ENCODE measurements at regions not wholly inside any gene's neighbourhood (a gene's known extent, or its start where the extent isn't known, plus 50 kb on each side); places are given as distances from the start of the nearest gene placed in this dataset.

GRCh38 chrX:22698151-22698550 lies 301.6 kb upstream of the DDX53 start:
- Histone ChIP-seq H3K4me1 (peaks cover 7% of the 10 kb centered on the region), H3K27me3 (no peaks in the 10 kb centered on the region), H3K4me3 (no peak overlapping the region), H3K9me3 (replicated peaks) (no peaks in the 10 kb centered on the region), H3K27ac (no peak overlapping the region), H3K36me3 (no peaks in the 10 kb centered on the region)
- no peak for DNase-seq

- peak; percentile 53 to 78 for DNase-seq
- Histone ChIP-seq H3K27ac (peak overlapping the region; percentile 37), H3K4me1 (peaks cover 7% of the 10 kb centered on the region), H3K4me3 (no peak overlapping the region), H3K36me3 (no peaks in the 10 kb centered on the region), H3K27me3 (no peaks in the 10 kb centered on the region), H3K9me3 (replicated peaks) (no peaks in the 10 kb centered on the region)
Observed at GRCh38 chrX:22699581-22700091, 300.1 kb upstream of the DDX53 start.

GRCh38 chrX:22712942-22713341 lies 286.8 kb upstream of the DDX53 start:
- Histone ChIP-seq H3K27me3 (no peaks in the 10 kb centered on the region), H3K36me3 (no peaks in the 10 kb centered on the region), H3K9me3 (replicated peaks) (no peaks in the 10 kb centered on the region), H3K27ac (no peak overlapping the region), H3K4me3 (no peak overlapping the region), H3K4me1 (no peaks in the 10 kb centered on the region)
- DNase-seq, result no peak

GRCh38 chrX:22730542-22730941 lies 269.2 kb upstream of the DDX53 start:
- DNase-seq, result no peak
- H3K4me1 ChIP-seq, result no peaks in the 10 kb centered on the region
- no peaks in the 10 kb centered on the region for H3K27me3 ChIP-seq
- H3K9me3 ChIP-seq (replicated peaks), result no peaks in the 10 kb centered on the region
- H3K36me3 ChIP-seq, result no peaks in the 10 kb centered on the region
- no peak overlapping the region for H3K27ac ChIP-seq
- no peak overlapping the region for H3K4me3 ChIP-seq

- Histone ChIP-seq H3K36me3 (no peaks in the 10 kb centered on the region), H3K9me3 (replicated peaks) (no peaks in the 10 kb centered on the region), H3K4me1 (no peaks in the 10 kb centered on the region), H3K4me3 (no peak overlapping the region), H3K27me3 (no peaks in the 10 kb centered on the region), H3K27ac (no peak overlapping the region)
- no peak for DNase-seq
Observed at GRCh38 chrX:22737541-22737940, 262.2 kb upstream of the DDX53 start.

GRCh38 chrX:22739276-22739675 lies 260.5 kb upstream of the DDX53 start:
- no peaks in the 10 kb centered on the region for H3K4me1 ChIP-seq
- no peak overlapping the region for H3K4me3 ChIP-seq
- no peaks in the 10 kb centered on the region for H3K36me3 ChIP-seq
- no peaks in the 10 kb centered on the region for H3K9me3 ChIP-seq (replicated peaks)
- no peaks in the 10 kb centered on the region for H3K27me3 ChIP-seq
- no peak for DNase-seq
- H3K27ac ChIP-seq, result no peak overlapping the region

GRCh38 chrX:22740836-22741235 lies 258.9 kb upstream of the DDX53 start:
- no peaks in the 10 kb centered on the region for H3K9me3 ChIP-seq (replicated peaks)
- no peak overlapping the region for H3K4me3 ChIP-seq
- H3K27me3 ChIP-seq, result no peaks in the 10 kb centered on the region
- H3K4me1 ChIP-seq, result no peaks in the 10 kb centered on the region
- no peaks in the 10 kb centered on the region for H3K36me3 ChIP-seq
- H3K27ac ChIP-seq, result no peak overlapping the region
- no peak for DNase-seq

GRCh38 chrX:22742174-22742573 lies 257.6 kb upstream of the DDX53 start:
- peak; percentile 2 to 22 for DNase-seq
- H3K9me3 ChIP-seq (replicated peaks), result no peaks in the 10 kb centered on the region
- H3K4me3 ChIP-seq, result no peak overlapping the region
- H3K27me3 ChIP-seq, result no peaks in the 10 kb centered on the region
- no peak overlapping the region for H3K27ac ChIP-seq
- H3K36me3 ChIP-seq, result no peaks in the 10 kb centered on the region
- no peaks in the 10 kb centered on the region for H3K4me1 ChIP-seq

GRCh38 chrX:22746081-22746480 lies 253.7 kb upstream of the DDX53 start:
- Histone ChIP-seq H3K9me3 (replicated peaks) (no peaks in the 10 kb centered on the region), H3K27ac (no peak overlapping the region), H3K4me1 (no peaks in the 10 kb centered on the region), H3K36me3 (no peaks in the 10 kb centered on the region), H3K27me3 (no peaks in the 10 kb centered on the region), H3K4me3 (no peak overlapping the region)
- peak in 1 of 2 experiments; percentile 2 for DNase-seq

- H3K4me3 ChIP-seq, result no peak overlapping the region
- H3K9me3 ChIP-seq (replicated peaks), result no peaks in the 10 kb centered on the region
- no peaks in the 10 kb centered on the region for H3K27me3 ChIP-seq
- no peak overlapping the region for H3K27ac ChIP-seq
- H3K36me3 ChIP-seq, result no peaks in the 10 kb centered on the region
- peak; percentile 23 to 68 for DNase-seq
- H3K4me1 ChIP-seq, result no peaks in the 10 kb centered on the region
Observed at GRCh38 chrX:22748093-22748999, 251.4 kb upstream of the DDX53 start.

GRCh38 chrX:22758807-22759481 lies 240.8 kb upstream of the DDX53 start:
- Histone ChIP-seq H3K4me3 (no peak overlapping the region), H3K36me3 (no peaks in the 10 kb centered on the region), H3K4me1 (no peaks in the 10 kb centered on the region), H3K27ac (no peak overlapping the region), H3K27me3 (no peaks in the 10 kb centered on the region), H3K9me3 (replicated peaks) (no peaks in the 10 kb centered on the region)
- DNase-seq, result no peak

GRCh38 chrX:22760513-22761057 lies 239.2 kb upstream of the DDX53 start:
- no peaks in the 10 kb centered on the region for H3K36me3 ChIP-seq
- DNase-seq, result peak in 1 of 2 experiments; percentile 1
- no peaks in the 10 kb centered on the region for H3K27me3 ChIP-seq

GRCh38 chrX:22788221-22788620 lies 211.5 kb upstream of the DDX53 start:
- H3K27ac ChIP-seq, result no peak overlapping the region
- no peaks in the 10 kb centered on the region for H3K36me3 ChIP-seq
- no peak overlapping the region for H3K4me3 ChIP-seq
- DNase-seq, result no peak
- no peaks in the 10 kb centered on the region for H3K9me3 ChIP-seq (replicated peaks)
- H3K27me3 ChIP-seq, result no peaks in the 10 kb centered on the region
- H3K4me1 ChIP-seq, result no peaks in the 10 kb centered on the region

More at GRCh38 chrX:22760513-22761057, 239.2 kb upstream of the DDX53 start:
- no peak overlapping the region for H3K4me3 ChIP-seq
- H3K27ac ChIP-seq, result no peak overlapping the region
- no peaks in the 10 kb centered on the region for H3K4me1 ChIP-seq
- H3K9me3 ChIP-seq (replicated peaks), result no peaks in the 10 kb centered on the region

GRCh38 chrX:22795671-22796070 lies 204.1 kb upstream of the DDX53 start:
- Histone ChIP-seq H3K27me3 (no peaks in the 10 kb centered on the region), H3K27ac (no peak overlapping the region), H3K36me3 (no peaks in the 10 kb centered on the region), H3K4me1 (peaks cover 9% of the 10 kb centered on the region), H3K9me3 (replicated peaks) (no peaks in the 10 kb centered on the region), H3K4me3 (no peak overlapping the region)
- no peak for DNase-seq

GRCh38 chrX:22800360-22800759 lies 199.4 kb upstream of the DDX53 start:
- Histone ChIP-seq H3K36me3 (no peaks in the 10 kb centered on the region), H3K4me3 (peak overlapping the region; percentile 33), H3K9me3 (replicated peaks) (no peaks in the 10 kb centered on the region), H3K4me1 (peaks cover 20% of the 10 kb centered on the region), H3K27ac (peak overlapping the region; percentile 96), H3K27me3 (no peaks in the 10 kb centered on the region)
- DNase-seq, result peak; percentile 73 to 79

All from SJCRH30 (cell line).